GM23338 (cell line): ENCODE measurements at regions not wholly inside any gene's neighbourhood (a gene's known extent, or its start where the extent isn't known, plus 50 kb on each side); places are given as distances from the start of the nearest gene placed in this dataset.

Source experiments
- ATAC-seq: fragments of 200-7000 bp; cut with Tn5 transposase; 3 replicates; pipeline ENCODE4 v1.9.1; 2020
- DNase-seq: peaks from one replicate; pipeline ENCODE4 v3.0.0-alpha.2; 2015; ENCODE audit warnings: low spot score
- H2AFZ ChIP-seq: fragments of 200-600 bp; sonication (generic); 2 replicates; pipeline ENCODE4 v1.8.0; 2016; ENCODE audit warnings: antibody characterized with exemption, mild to moderate bottlenecking, moderate library complexity
- H3F3A ChIP-seq: fragments of 200-600 bp; sonication (generic); replicated peaks from 2 replicates; pipeline ENCODE4 v1.8.0; 2017; ENCODE audit warnings: antibody characterized with exemption, mixed run types, low read depth
- H3K27ac ChIP-seq: fragments of 200-600 bp; sonication (generic); 2 replicates; pipeline ENCODE4 v1.6.1; 2016; ENCODE audit warnings: low read depth
- H3K27me3 ChIP-seq: fragments of 200-600 bp; sonication (generic); 2 replicates; pipeline ENCODE4 v1.8.0; 2016; ENCODE audit warnings: mild to moderate bottlenecking, mixed run types, moderate library complexity; ENCODE audit not compliant: insufficient read depth
- H3K36me3 ChIP-seq: fragments of 200-600 bp; sonication (generic); 2 replicates; pipeline ENCODE4 v1.8.0; 2016; ENCODE audit warnings: mild to moderate bottlenecking; ENCODE audit not compliant: insufficient read depth
- H3K4me1 ChIP-seq: fragments of 200-600 bp; sonication (generic); 2 replicates; pipeline ENCODE4 v1.8.0; 2016; ENCODE audit warnings: mild to moderate bottlenecking, moderate library complexity; ENCODE audit not compliant: insufficient read depth
- H3K4me2 ChIP-seq: fragments of 200-600 bp; sonication (generic); 2 replicates; pipeline ENCODE4 v1.7.1; 2017; ENCODE audit warnings: mixed run types
- H3K4me3 ChIP-seq: fragments of 200-600 bp; sonication (generic); 2 replicates; pipeline ENCODE4 v1.6.1; 2016; ENCODE audit warnings: mixed run types
- H3K79me2 ChIP-seq: fragments of 200-600 bp; sonication (generic); replicated peaks from 2 replicates; pipeline ENCODE4 v1.8.0; 2017; ENCODE audit warnings: mild to moderate bottlenecking; ENCODE audit not compliant: insufficient read depth
- H3K9me2 ChIP-seq: fragments of 200-600 bp; sonication (generic); 2 replicates; pipeline ENCODE4 v1.8.0; 2017; ENCODE audit not compliant: insufficient read depth
- H4K20me1 ChIP-seq: fragments of 200-600 bp; sonication (generic); replicated peaks from 2 replicates; pipeline ENCODE4 v1.8.0; 2017; ENCODE audit warnings: mild to moderate bottlenecking; ENCODE audit not compliant: insufficient read depth
- H3K27ac Mint-ChIP-seq: 2 replicates; pipeline ENCODE4 v1.8.0; 2020; ENCODE audit warnings: inconsistent platforms, mild to moderate bottlenecking, moderate library complexity, mixed read lengths
- H3K27me3 Mint-ChIP-seq: 3 replicates; pipeline ENCODE4 v1.8.0; 2022; ENCODE audit warnings: low read depth, mild to moderate bottlenecking, moderate library complexity, mixed read lengths, inconsistent platforms; ENCODE audit not compliant: insufficient read depth, poor library complexity
- H3K36me3 Mint-ChIP-seq: 3 replicates; pipeline ENCODE4 v1.8.0; 2021; ENCODE audit warnings: low read depth, mild to moderate bottlenecking, inconsistent platforms, moderate library complexity, mixed read lengths
- H3K4me1 Mint-ChIP-seq: 3 replicates; pipeline ENCODE4 v1.8.0; 2020; ENCODE audit warnings: mild to moderate bottlenecking, inconsistent platforms, mixed read lengths
- H3K4me3 Mint-ChIP-seq: 3 replicates; pipeline ENCODE4 v1.8.0; 2021; ENCODE audit warnings: moderate library complexity, mild to moderate bottlenecking, inconsistent platforms, mixed read lengths
- H3K9me3 Mint-ChIP-seq: 3 replicates; pipeline ENCODE4 v1.8.0; 2020; ENCODE audit warnings: moderate library complexity, mild to moderate bottlenecking, inconsistent platforms, mixed read lengths
- ZNF114 ChIP-seq: fragments of 250-450 bp; sonication (Bioruptor Pico); IDR thresholded peaks from 2 replicates; pipeline ENCODE4 v1.5.0; 2020; ENCODE audit warnings: mild to moderate bottlenecking, moderate library complexity
- ZNF462 ChIP-seq: fragments of 250-450 bp; sonication (Bioruptor Pico); IDR thresholded peaks from 2 replicates; pipeline ENCODE4 v1.5.0; 2020; ENCODE audit warnings: mild to moderate bottlenecking, moderate library complexity
- TF ChIP-seq, protein P1 (sequence below): IDR thresholded peaks from one replicate; pipeline ENCODE4 v1.6.1; 2018; ENCODE audit warnings: antibody characterized with exemption; ENCODE audit not compliant: unreplicated experiment

GRCh38 chr9:20028849-20029231, 240.0 kb upstream of the SLC24A2 start:
- Histone ChIP-seq H2AFZ (no peak overlapping the region), H3K27ac (no peak overlapping the region), H3K4me3 (no peak overlapping the region), H3K27me3 (no peaks in the 10 kb centered on the region), H3K4me1 (0 out of 2 replicates have a peak, but pooled peaks cover 6% of the 10 kb centered on the region), H3K79me2 (no peaks in the 10 kb centered on the region), H3K36me3 (no peaks in the 10 kb centered on the region), H3K9me2 (no peaks in the 10 kb centered on the region), H3F3A (no peaks in the 10 kb centered on the region), H4K20me1 (no peaks in the 10 kb centered on the region), H3K4me2 (no peak overlapping the region)
- peaks cover 17% of the 10 kb centered on the region; the same call in 2 of the 3 replicates for H3K4me1 Mint-ChIP-seq
- no peak for TF ChIP-seq ZNF462
- no peak for TF ChIP-seq ZNF114 (CRISPR knock-in tag)
- no peaks in the 10 kb centered on the region for H3K27me3 Mint-ChIP-seq
- no peaks in the 10 kb centered on the region for H3K36me3 Mint-ChIP-seq
- H3K9me3 Mint-ChIP-seq, result no peaks in the 10 kb centered on the region
- ATAC-seq (no peak), DNase-seq (no peak)
- H3K27ac Mint-ChIP-seq, result no peak overlapping the region
- no peak overlapping the region for H3K4me3 Mint-ChIP-seq

- Histone ChIP-seq H3K9me2 (no peaks in the 10 kb centered on the region), H2AFZ (no peak overlapping the region), H3K36me3 (no peaks in the 10 kb centered on the region), H3F3A (no peaks in the 10 kb centered on the region), H3K27ac (no peak overlapping the region), H3K4me3 (no peak overlapping the region), H3K4me2 (no peak overlapping the region), H4K20me1 (no peaks in the 10 kb centered on the region), H3K79me2 (no peaks in the 10 kb centered on the region), H3K4me1 (0 out of 2 replicates have a peak, but pooled peaks cover 6% of the 10 kb centered on the region), H3K27me3 (no peaks in the 10 kb centered on the region)
- Mint-ChIP-seq H3K27ac (no peak overlapping the region), H3K4me1 (peaks cover 13% of the 10 kb centered on the region; the same call in 2 of the 3 replicates), H3K27me3 (no peaks in the 10 kb centered on the region), H3K9me3 (no peaks in the 10 kb centered on the region), H3K4me3 (no peak overlapping the region), H3K36me3 (no peaks in the 10 kb centered on the region)
- TF ChIP-seq, protein P1, sequence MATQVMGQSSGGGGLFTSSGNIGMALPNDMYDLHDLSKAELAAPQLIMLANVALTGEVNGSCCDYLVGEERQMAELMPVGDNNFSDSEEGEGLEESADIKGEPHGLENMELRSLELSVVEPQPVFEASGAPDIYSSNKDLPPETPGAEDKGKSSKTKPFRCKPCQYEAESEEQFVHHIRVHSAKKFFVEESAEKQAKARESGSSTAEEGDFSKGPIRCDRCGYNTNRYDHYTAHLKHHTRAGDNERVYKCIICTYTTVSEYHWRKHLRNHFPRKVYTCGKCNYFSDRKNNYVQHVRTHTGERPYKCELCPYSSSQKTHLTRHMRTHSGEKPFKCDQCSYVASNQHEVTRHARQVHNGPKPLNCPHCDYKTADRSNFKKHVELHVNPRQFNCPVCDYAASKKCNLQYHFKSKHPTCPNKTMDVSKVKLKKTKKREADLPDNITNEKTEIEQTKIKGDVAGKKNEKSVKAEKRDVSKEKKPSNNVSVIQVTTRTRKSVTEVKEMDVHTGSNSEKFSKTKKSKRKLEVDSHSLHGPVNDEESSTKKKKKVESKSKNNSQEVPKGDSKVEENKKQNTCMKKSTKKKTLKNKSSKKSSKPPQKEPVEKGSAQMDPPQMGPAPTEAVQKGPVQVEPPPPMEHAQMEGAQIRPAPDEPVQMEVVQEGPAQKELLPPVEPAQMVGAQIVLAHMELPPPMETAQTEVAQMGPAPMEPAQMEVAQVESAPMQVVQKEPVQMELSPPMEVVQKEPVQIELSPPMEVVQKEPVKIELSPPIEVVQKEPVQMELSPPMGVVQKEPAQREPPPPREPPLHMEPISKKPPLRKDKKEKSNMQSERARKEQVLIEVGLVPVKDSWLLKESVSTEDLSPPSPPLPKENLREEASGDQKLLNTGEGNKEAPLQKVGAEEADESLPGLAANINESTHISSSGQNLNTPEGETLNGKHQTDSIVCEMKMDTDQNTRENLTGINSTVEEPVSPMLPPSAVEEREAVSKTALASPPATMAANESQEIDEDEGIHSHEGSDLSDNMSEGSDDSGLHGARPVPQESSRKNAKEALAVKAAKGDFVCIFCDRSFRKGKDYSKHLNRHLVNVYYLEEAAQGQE, result no peak
- no peak for DNase-seq
- ATAC-seq, result no peak
Observed at GRCh38 chr9:20028192-20028848, 239.5 kb upstream of the SLC24A2 start.
